ENCODE measurements at regions not wholly inside any gene's neighbourhood (a gene's known extent, or its start where the extent isn't known, plus 50 kb on each side); places are given as distances from the start of the nearest gene placed in this dataset.

GRCh38 chr4:147138171-147138570 is 192.5 kb upstream of the TTC29 start:
- TF ChIP-seq POLR2A (IDR thresholded peaks at IDR 0.05) (no peak), CTCF (IDR thresholded peaks at IDR 0.05) (no peak)

Data from Peyer's patch (tissue), 4 donors.